Hematopoietic multipotent progenitor cell treated with erythropoietin and hydrocortisone succinate and interleukin-3 and kit ligand, for 15 days (in vitro differentiated cells): ENCODE measurements at regions not wholly inside any gene's neighbourhood (a gene's known extent, or its start where the extent isn't known, plus 50 kb on each side); places are given as distances from the start of the nearest gene placed in this dataset.

Experiments used
- DNase-seq: peaks from one replicate; pipeline ENCODE4 v3.0.0-alpha.2; 2015; ENCODE audit warnings: low spot score

DNA sequence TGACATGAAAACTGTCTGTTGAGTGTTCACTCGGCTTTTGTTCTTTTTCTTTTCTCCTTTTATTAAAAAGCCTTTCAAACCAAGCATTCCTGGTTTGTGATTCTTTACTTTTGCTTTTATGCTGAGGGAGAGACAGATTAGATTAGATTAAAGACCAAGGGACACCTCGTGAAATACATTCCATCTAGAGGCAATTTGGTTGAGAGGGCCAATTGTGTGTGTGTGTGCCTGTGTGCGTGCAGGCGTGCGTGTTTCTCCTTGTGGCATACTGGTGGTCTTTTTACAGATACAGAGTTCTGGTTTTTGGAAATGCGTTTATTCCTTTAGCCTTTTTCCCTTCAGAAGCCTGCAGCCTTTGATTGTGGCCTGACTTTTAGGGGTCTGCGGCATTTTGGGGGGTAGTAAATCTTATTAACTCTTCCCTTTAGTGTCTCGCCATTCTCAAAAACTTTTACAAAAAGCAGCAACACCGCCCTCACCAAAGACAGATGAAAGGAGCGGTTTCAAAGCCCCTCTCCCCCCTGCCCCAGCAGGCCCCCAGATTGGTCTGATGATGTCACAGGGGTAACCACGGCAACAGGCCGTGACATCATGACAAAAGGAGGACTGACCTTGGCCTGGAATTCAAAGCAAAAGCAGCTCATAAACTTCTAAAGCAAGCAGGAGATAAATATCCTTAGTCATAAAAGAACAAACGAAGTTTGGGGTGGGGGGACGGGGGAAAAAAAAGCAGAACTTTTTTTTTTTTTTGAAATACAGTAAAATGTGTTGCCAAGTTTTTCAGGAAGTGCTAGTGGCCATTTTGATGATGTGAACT lies 84.1 kb upstream of the TBX3 start:
- no peak for DNase-seq

DNA sequence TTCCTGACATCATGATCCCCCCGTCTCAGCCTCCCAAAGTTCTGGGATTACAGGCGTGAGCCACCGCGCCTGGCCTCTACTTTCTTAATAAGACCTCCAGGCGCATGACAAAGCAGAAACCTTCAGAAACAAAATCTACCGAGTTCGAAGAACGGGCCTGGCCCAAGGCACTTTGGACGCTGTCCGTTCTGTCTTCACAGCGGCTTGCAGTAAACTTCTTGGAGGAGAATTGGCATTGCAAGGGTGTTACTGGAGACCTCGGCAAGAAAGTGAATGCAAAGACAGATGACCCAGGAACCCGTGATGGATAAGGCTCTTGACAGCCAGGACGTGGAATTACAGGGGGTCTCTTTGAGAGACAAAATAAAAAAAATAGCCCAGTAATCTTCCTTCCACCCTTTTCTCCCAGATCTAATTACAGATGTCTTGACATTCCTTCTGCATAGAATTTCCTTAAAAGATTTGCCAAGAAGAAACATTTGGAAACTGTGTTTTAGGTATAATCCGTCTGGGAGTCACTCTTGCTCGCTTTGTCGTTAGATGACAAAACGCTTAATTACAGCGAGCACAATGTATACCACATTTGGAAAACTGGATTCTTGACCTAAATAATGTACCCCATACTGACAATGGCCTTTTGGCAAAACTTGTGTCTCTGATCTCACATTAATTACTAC lies 83.2 kb upstream of the TBX3 start:
- DNase-seq = no peak

DNA sequence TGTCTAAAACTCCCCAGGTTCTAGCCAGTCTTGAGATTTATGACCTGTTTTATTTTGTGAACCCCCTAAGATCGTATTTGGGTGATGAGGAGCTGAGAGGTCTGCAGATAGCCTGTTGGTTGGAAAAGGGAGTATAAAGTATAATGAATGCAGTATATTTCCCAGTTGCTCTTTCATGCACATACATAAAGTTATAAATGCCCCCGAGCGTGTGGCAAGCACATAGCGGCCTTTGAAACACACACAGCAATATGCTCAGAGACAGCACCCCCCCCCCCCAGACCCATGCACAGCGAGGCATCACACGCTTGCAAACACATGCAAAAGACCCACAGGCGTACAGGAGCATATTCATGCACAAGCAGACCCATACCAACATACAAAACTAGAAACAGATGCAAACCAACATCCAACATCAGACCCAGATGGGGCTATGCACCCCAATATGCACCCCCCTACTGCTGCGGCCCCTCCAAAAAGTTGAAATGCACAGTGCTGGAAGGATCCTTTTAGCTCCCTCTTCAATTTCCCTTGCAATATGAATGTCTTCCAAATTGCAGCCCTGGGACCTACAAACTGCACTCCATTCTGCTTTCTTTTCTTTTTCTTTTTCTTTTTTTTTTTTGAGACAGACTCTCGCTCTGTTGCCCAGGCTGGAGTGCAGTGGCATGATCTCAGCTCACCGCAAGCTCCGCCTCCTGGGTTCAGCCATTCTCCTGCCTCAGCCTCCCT lies 82.2 kb upstream of the TBX3 start:
- DNase-seq = no peak

DNA sequence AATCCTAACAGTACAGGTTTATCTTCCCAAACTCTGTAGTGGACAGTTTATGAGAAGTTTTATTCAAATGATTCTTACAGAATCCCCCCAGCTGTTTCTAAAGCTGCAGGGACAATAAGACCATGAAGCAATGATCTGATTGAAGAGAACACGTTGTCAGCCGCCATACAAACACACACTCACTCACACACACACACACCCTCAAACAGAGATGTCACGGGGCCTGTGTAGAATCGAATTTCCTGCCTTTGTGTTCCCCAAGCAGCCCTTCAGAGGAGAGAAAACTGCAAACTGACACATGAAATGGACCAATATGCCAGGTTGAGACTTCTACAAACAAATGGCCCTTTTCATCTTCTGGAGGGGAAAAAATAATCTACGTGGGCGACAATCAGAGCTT lies 80.5 kb upstream of the TBX3 start:
- DNase-seq = no peak

DNA sequence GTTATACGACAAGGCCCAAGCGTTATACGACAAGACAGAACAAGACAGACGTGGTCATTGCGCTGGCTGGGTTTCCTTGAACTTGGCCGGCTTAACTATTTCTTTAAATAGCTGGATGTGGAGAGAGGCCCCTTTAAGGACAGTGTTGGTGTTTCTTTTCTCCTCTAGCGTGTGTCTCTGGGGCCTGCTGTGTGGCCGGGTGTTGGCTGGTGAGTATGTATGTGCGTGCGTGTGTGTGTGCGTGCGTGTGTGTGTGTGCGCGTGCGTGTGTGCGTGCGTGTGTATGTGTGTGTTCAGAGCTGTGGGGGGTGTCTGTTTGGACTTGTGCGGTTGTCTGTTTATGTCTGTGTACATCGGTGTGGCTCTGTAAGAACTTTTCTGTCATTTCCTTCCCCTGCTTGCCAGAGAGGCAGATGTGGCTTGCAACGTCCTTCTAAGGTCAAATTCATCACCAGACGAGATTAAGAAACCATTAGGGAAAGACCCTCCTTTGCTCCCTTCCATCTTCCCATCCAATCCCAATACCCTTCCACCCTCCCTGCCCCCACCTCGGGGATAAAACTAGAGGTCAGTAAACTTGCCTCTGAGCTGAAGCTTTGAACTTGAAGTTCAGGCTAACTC lies 78.6 kb upstream of the TBX3 start:
- DNase-seq = no peak

DNA sequence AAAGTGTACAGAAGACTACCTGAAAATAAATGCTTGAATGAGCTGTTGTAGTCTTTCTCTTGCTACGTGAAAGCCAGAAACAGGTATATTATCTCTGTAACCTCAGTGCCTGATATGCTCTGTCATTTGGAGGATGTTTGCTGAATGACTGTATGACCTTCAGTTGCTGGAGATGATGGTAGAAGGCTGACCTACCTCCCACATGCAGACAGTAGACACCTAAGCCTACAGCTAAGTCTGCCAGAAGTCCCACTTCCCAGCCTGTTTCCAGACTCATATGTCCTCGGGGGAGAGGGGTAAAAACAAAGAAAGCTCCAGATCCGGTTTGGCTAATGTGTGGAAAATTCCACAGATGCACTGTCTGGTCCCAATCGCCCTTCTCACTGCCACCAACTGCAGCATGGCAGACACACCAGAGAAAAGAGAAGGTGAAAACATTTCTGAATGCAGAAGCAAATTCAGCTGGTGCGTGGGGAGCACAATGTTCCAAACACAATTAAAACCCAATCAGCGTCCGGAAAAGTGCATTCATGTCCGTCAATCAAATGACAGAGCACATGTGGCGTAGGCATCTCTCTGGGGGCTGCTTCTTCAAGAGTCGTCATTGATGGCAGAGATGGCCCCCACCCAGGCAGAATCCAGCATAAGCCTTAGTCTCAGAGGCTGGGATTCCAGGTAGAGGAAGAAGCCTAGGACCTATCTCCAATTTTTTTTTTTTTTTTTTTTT lies 76.3 kb upstream of the TBX3 start:
- no peak for DNase-seq

DNA sequence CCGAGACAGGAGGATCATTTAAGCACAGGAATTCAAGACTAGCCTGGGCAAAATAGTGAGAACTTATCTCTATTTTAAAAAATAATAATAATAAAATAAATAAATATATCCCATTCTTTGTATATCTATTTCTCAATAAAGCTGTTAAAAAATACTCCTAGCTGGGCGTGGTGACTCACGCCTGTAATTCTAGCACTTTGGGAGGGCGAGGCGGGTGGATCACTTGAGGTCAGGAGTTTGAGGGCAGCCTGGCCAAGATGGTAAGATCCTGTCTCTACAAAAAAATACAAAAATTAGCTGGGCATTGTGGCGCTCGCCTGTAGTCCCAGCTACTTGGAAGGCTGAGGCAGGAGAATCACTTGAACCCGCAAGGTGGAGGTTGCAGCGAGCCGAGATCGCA lies 75.7 kb upstream of the TBX3 start:
- no peak for DNase-seq

DNA sequence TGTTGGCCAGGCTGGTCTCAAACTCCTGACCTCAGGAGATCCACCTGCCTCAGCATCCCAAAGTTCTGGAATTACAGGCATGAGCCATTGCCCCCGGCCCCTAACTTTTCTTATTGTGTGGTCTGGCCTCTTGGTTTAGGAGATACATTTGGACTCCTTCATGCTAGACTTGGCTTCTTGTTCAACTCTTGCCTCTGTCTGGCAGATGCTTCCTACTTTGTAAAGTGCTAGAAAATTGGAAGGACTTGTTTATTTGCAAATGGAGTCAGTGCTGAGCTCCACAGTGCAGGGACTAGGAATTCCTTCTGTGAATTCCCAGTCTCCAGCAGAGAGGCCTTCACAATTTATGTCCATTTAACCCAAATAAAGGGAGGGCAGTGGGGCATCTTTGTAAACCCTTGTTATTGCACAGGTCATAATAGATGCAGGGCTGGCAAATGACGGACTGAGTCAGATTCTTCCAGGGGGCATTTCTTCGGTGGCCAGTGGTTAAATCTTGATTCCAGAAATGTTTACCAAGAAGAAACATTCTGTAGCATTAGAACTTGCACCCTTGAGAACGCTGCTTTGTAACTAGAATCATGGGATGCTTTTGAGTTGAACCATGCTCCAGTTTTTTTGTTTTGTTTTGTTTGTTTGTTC lies 73.8 kb upstream of the TBX3 start:
- DNase-seq = no peak

DNA sequence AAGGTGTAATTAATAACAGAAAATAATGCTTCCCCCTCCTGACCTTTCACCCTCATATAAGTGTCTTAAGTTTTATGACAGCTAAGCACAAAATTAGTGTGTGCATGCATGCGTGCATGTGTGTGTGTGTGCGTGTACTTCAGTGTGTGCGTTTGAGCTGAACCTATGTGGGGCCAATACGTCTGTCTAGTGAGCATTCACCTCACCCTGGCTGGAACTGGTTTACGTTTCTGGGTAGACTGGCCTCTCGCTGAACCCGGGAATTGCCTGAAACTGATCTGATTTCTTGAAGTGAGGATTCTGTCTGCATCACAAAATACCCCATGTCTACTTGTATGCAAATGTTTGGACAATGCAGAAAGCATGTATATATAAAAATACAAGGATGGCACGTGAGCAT lies 68.2 kb upstream of the TBX3 start:
- no peak for DNase-seq

DNA sequence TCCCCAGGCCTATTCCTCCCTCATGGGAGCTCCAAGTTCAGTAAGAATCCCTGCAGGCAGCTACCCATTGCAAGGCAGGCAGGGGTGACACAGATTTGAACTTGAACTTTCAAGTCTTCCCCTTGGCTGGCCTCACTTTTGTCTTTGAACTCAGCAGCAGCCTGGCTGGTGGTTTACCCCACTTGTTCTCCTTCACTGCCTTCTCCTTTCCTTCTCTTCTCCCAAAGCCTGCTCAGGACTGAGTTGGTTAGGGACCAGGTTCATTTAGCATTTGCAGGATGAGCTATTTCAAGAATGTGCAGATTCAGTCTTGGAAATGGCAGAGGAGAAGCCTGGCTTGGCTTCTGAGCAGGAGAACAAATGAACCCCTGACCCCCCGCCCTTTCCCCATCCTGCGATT lies 67.7 kb upstream of the TBX3 start:
- no peak for DNase-seq

DNA sequence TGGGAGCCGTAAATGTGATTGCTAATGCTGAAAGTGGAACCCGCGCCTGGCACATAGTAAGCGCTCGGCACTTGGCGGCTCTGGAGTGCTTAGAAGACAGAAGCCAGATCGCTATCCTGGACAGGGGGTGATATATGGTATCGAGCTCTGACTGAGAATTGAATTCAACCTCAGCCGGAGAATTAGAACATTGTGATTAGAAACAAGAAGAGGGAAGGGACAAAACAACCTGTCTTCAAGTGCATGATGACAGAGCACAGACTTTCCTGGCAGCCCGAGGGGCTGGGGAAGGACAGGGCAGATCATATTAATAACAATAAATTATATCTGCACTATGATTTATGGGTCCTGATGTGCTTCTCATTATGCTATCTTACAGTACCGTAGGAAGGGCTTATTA lies 66.9 kb upstream of the TBX3 start:
- no peak for DNase-seq

DNA sequence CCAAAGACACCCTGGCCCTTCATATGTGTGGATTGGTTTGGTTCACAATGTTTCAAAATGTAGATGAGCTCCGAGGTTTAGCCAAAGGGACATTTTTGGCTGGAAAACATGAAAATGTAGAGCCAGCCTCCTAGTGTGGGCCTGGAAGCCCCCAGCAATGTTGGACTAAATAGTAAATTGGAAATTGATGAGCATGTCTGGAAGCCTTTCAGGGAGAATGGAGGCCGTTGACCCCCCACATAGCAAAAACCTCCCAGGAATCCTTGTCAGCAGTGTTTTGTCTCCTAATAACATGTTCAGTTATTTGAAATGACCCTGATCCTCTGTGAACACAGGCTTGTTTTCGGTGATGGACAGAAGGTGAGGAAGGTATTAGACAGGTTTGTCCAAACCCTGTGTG lies 65.1 kb upstream of the TBX3 start:
- DNase-seq = no peak

DNA sequence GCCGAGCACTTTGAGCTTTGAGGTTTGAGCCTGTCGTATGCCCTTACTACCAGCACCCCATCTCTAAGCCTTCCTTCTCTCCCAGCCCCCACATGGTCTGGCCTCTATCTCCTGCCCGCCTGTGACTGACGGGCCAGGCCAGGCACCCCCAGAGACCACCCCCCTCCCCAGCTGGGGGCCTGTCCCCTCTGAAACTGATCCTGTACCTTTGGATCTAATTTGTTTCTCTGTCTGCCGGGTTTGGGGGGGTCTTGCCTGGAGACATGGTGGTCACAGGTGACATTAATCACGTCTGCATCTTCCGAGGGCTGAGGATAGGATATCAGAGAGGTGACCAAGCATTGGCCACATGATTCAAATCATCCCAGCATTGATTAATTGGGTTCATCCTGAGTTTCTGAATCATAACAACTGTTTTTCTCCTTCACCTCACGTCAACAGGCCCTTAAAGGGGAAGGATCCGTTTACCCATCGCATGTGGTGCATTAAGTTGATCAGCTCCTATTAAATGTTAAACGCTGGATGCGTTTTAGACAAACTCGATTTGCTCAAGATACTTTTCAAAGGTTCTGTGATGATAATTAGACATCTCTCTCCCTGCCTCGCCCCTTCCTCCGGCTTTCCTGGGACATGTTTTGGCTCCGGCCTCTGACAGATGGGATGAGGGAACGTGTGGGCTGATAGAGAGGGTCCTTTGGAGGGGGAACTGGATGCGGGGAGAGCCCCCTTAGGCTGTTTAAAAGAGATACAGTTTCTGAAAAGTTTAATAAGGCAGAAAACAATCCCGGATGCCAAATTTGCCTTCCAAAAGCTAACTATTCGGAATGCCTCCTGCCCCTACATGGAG lies 63.3 kb upstream of the TBX3 start:
- no peak for DNase-seq

DNA sequence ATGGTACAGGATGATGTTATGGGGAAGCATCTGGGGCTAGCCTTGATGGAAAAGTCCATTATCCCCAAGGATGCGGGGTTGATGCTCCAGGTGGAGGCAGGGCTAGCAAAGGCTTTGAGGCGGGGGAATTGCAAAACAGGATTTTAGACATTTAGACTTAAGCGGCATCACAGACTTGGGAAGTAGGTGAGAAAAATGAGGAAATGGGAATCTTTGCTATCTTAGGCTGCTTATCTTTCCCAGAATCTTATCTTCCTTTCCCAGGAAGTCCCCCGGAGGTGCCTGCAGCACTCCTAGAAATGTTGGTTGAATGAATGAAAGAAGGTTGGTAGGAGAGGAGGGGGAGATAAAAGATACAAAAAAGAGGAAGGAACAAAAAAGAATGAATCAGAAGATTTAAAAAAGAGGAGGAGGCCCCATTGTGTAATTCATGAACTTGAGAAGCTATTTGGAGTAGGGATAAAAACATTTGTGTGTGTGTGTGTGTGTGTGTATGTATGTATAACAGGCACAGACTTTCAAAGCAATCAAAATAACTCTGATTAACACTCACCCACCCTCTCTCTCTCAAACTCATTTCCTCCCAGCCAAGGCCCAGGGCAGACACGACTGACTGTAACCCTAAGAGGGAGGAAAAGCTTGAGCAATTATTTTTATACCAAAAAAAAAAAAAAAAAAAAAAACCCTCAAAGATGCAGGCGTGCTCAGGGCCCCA lies 62.5 kb upstream of the TBX3 start:
- DNase-seq = no peak

DNA sequence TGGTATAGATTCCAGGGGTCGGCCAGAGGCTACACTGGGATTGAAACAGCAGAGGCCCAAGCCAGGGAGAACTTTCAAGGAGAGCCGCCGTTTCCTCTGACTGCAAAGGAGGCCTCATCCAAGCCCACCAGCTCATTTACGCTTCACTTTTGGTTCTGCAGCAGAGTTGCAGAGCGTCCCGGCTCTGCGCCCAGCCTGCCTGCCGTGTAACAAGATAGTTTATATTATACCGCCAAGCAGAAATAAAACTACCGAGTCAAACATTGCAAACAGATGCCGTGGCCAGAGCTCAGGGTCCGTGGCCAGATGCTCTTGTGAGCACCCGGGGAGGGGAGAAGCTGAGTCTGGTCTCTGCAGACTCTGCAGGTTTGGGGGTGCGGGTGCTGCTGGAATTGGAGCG lies 60.7 kb upstream of the TBX3 start:
- DNase-seq = no peak

DNA sequence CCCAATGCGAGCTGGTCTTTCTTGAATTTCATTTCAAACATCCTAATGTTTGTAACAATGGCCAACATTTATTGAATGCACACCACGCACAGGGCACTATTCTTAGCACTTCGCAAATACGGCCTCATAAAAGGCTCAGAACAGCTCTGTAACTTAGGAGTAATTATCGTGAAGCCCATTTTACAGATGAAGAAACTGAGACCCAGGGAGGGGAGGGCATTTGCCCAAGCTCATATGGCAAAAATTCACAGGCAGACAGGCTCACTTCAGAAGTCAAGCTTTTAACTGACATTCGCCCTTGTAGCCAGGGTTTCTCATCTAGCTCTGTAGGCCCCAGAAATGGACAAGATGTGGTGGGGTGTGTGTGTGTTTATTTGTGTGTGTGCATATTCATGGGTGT lies 60.3 kb upstream of the TBX3 start:
- DNase-seq = no peak

DNA sequence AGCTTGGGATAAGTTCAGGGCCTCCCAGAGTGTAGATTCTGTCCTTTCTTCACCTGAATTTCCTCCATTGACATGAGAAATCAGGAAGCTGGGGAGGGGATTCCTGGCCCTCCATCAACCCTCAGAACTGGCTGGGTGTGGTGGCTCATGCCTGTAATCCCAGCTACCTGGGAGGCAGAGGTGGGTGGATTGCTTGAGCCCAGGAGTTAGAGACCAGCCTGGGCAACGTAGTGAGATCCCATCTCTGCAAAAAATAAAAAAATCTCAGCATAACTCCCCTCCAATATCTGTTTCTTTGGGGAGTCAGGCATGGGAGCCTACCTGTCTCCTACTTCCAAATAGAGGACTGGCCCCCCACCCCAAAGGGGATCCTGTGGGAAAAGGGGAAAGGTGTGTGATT lies 59.8 kb upstream of the TBX3 start:
- DNase-seq = no peak

DNA sequence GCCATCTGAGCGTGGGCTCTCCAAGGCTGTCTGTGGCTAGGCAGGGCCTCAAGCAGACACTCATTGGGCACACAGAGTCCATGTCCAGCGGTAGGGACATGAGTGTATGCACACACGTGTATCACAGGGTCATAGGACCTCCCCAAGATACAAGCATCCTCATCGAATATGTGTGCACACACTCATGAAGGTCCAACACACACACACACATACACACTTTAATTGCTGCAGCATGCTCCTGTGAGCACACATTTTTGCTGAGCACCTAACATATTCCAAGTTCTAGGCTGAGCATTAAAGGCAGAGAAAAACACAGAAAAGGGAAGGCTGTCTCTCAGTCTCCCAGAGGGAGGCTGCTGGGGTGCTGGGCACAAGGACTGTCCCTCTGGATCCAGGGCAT lies 59.3 kb upstream of the TBX3 start:
- no peak for DNase-seq

DNA sequence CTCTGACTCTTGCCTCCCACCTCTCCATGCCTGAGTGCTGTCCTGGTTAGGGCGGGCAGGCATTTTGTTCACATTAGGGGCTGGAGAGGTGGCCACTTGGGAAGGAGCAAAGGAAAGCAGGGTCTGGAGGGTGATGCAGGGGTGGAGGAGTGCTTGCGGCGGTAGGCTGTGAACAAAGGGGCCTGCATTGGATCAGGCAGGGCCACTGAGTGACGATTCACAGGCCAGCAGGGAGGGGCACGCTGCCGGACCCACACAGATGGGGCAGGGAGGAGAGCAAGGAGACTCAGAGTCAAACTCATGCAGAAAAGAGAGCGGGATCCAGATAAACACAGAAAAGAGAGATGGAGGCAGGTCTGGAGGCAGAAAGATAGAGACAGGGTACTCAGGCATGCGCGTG lies 58.4 kb upstream of the TBX3 start:
- no peak for DNase-seq

DNA sequence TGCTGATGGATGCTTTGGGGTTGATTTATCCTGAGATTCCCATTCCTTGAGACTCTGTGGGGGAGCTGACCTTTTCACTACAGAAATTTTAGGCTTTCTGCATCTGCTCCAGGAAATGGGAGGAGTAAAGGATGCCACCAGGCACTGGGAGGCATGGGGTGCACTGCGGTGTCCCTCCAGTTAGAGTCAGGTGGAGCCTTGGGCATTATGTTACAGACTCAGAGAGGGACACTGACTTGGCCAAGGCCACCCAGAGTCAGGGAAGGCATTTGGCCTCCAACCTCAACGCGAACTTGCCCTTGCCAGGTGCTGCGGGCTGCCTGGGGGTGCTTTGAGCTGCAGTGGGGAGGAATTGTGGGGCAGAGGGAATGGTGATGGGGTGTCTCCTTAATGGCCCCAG lies 58.0 kb upstream of the TBX3 start:
- DNase-seq = no peak
